Heart left ventricle (tissue), 16 donors: ENCODE measurements at regions not wholly inside any gene's neighbourhood (a gene's known extent, or its start where the extent isn't known, plus 50 kb on each side); places are given as distances from the start of the nearest gene placed in this dataset.

ENCODE experiments used
- ATAC-seq, 4 donors: fragments of 200-7000 bp; cut with Tn5 transposase; one replicate each; pipeline ENCODE4 v1.9.1; 2020 to 2022; ENCODE audit warnings: moderate library complexity in 4 of 4, mild to moderate bottlenecking in 3 of 4, moderate number of reproducible peaks in 1 of 4
- DNase-seq, 5 donors: peaks; one replicate each; pipeline ENCODE4 v3.0.0-alpha.2; 2020
- H3K27ac ChIP-seq, 12 donors: fragments of 200-600 bp; sonication (generic) in 4 of 12; one replicate each; pipeline versions ENCODE4 v1.5.0 to v1.8.0; 2016 to 2022; ENCODE audit warnings: mild to moderate bottlenecking in 2 of 12
- H3K27me3 ChIP-seq, 9 donors: fragments of 200-600 bp; sonication (generic) in 2 of 9; one replicate each; pipeline versions ENCODE4 v1.5.1 to v1.8.0; 2016 to 2022; ENCODE audit warnings: mild to moderate bottlenecking in 3 of 9
- H3K36me3 ChIP-seq, 9 donors: fragments of 200-600 bp; sonication (generic) in 2 of 9; one replicate each; pipeline versions ENCODE4 v1.5.0 to v1.8.0; 2018 to 2022; ENCODE audit warnings: mild to moderate bottlenecking in 2 of 9
- H3K4me1 ChIP-seq, 12 donors: fragments of 200-600 bp; sonication (generic) in 4 of 12; one replicate each; pipeline versions ENCODE4 v1.5.0 to v1.8.0; 2016 to 2022; ENCODE audit warnings: mild to moderate bottlenecking in 3 of 12
- H3K4me3 ChIP-seq, 12 donors: fragments of 200-600 bp; sonication (generic) in 4 of 12; one replicate each; pipeline versions ENCODE4 v1.5.0 to v1.8.0; 2017 to 2022; ENCODE audit warnings: mild to moderate bottlenecking in 9 of 12, moderate library complexity in 4 of 12
- H3K9me3 ChIP-seq, 12 donors: fragments of 200-600 bp; sonication (generic) in 4 of 12; one replicate each; pipeline versions ENCODE4 v1.5.0 to v1.8.0; 2016 to 2022; ENCODE audit warnings: mild to moderate bottlenecking in 1 of 12
- POLR2A ChIP-seq, 2 donors: fragments of 450-650 bp; IDR thresholded peaks; one replicate each; pipeline ENCODE4 v1.6.1; 2017; ENCODE audit warnings: antibody characterized with exemption in 2 of 2, mild to moderate bottlenecking in 2 of 2, moderate library complexity in 2 of 2
- WGBS, 4 donors: extraction: QIAGEN DNeasy Blood & Tissue Kit in 2 of 4; methylation state at CpG; one replicate each; pipeline versions ENCODE4 v1.1.5 to v1.1.7; 2013 to 2018; 5-methylcytosine and 5-hydroxymethylcytosine counted together
- intact Hi-C, 10 donors: fragments of 100-400 bp; cut with DNase I; formaldehyde crosslinking; loops; one replicate each; pipeline versions ENCODE4 v1.11.1 to v1.14.2; 2022
- TF ChIP-seq, protein P1 (sequence below), 12 donors: fragments of 200-600 bp; sonication (generic) in 4 of 12; IDR thresholded peaks; one replicate each; pipeline versions ENCODE4 v1.5.0 to v1.8.0; 2018 to 2022; ENCODE audit warnings: antibody characterized with exemption in 12 of 12, mild to moderate bottlenecking in 5 of 12
- donor health status: ischemic (EF 13 %, LVEDD 7.1; RV severe dilation, severe dysfunction).
- donor health status: healthy with polysubstance abuse.
- donor health status: DM: no; HTN: yes; CAD: no.
- donor health status: DM: no; HTN: no; CAD: no.
- donor health status: ischemic (EF 25% LVEDD 6.9; RV normal size, moderate dysfunction).
- donor health status: ischemic (EF 25% LVEDD 5.7; RV mildly dilated, moderate dysfunction).
- donor health status: healthy.
- donor health status: DM: yes; HTN: yes; CAD: no.
- donor health status: ischemic (EF 35%, LVEDD 5.7; RV mildly dilated, moderate dysfunction).
- donor health status: nonischemic (EF 11% LVEDD 7.7; RV severe dilation, severe dysfunction).
- donor health status: DM: yes; HTN: yes; CAD: no.
- donor health status: PGD.
- donor health status: ischemic (EF 29% LVEDD 5.4; RV normal size, mild dysfunction).
- donor health status: nonischemic (EF 23%, LVEDD 6.1; RV moderate dilation, normal function).

DNA sequence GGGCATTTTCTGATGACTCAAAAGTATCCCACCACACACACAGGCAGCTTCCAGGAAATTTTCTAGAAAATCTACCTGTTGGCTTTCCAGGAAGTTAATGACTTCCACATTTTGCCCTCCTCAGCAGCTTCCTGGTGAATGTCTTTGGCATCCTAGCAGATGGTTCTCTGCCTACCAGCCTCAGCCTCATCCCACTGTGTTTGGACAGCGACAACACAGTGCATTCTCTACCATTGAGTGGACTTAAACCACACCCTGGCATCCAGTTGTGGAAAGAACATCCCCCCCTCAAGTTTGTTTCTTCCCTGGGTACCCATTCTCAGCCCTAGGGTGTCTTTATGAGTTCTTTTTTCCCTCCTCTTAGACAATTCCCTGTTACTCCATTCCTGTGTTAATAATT lies 50.8 kb upstream of the GADL1 start:
- TF ChIP-seq, protein P1, sequence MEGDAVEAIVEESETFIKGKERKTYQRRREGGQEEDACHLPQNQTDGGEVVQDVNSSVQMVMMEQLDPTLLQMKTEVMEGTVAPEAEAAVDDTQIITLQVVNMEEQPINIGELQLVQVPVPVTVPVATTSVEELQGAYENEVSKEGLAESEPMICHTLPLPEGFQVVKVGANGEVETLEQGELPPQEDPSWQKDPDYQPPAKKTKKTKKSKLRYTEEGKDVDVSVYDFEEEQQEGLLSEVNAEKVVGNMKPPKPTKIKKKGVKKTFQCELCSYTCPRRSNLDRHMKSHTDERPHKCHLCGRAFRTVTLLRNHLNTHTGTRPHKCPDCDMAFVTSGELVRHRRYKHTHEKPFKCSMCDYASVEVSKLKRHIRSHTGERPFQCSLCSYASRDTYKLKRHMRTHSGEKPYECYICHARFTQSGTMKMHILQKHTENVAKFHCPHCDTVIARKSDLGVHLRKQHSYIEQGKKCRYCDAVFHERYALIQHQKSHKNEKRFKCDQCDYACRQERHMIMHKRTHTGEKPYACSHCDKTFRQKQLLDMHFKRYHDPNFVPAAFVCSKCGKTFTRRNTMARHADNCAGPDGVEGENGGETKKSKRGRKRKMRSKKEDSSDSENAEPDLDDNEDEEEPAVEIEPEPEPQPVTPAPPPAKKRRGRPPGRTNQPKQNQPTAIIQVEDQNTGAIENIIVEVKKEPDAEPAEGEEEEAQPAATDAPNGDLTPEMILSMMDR (IDR thresholded peaks at IDR 0.05), result no peak
- no peak for TF ChIP-seq POLR2A (IDR thresholded peaks at IDR 0.05)
- 94 to 96% (median 95%) methylated on average over 1 of the region's 1 CpG for WGBS, 4 donors
- no peak overlapping the region for H3K4me3 ChIP-seq
- peaks cover 0 to 6% (median 0%) of the 10 kb centered on the region in 12 donors for H3K9me3 ChIP-seq
- ATAC-seq, result no peak
- H3K27me3 ChIP-seq, result no peaks in the 10 kb centered on the region
- no peak for DNase-seq
- intact Hi-C loops, result no loop called here
- no peak overlapping the region for H3K27ac ChIP-seq
- no peaks in the 10 kb centered on the region for H3K4me1 ChIP-seq
- H3K36me3 ChIP-seq, result no peaks in the 10 kb centered on the region

DNA sequence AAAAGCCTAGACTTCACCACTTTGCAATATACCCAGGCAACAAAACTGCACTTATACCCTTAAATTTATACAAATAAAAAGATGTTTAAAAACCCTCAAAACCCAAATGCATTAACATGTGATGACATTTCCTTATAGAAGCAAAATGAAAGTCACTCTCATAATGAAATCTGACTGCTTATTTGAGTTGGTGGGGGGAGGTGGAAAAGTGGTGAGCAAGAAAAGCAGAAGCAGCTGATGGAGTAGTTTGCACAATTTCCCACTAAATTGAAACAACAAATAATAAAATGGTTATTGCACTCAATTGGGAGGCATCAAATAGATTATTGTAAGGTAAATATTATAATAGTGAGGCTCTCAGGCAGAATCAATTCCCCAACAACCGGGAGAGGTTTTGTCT lies 54.0 kb upstream of the GADL1 start:
- intact Hi-C loops, result no loop called here
- Histone ChIP-seq H3K4me1 (no peaks in the 10 kb centered on the region), H3K27ac (no peak overlapping the region), H3K9me3 (no peaks in the 10 kb centered on the region), H3K4me3 (no peak overlapping the region), H3K27me3 (no peaks in the 10 kb centered on the region), H3K36me3 (no peaks in the 10 kb centered on the region)
- no peak for TF ChIP-seq POLR2A (IDR thresholded peaks at IDR 0.05)
- TF ChIP-seq, protein P1 (IDR thresholded peaks at IDR 0.05), result no peak
- ATAC-seq (no peak), DNase-seq (no peak)
- 71 to 91% (median 82%) methylated on average over 1 of the region's 1 CpG for WGBS, 4 donors

DNA sequence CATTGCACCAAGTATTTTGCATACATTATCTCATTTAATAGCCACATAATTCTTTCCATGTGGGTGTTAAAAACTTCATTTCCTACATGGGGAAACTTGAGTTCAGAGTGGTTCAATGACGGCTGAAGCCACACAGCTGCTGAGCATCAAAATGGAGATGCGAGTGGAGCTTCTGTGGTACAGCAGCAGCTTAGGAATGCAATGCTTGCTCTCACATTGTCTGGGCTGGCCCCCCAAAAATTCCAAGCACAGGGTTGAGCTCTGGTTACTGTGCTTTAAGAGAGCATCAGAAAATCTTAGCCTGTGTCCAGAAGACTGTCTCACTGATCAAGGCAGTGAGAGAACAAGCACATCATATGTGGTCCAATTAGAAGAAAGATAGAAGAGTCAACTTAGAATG lies 57.4 kb upstream of the GADL1 start:
- no peaks in the 10 kb centered on the region for H3K4me1 ChIP-seq
- DNase-seq, result no peak
- intact Hi-C loops, result no loop called here
- no peaks in the 10 kb centered on the region for H3K27me3 ChIP-seq
- ATAC-seq, result no peak
- no peak overlapping the region for H3K4me3 ChIP-seq
- TF ChIP-seq, protein P1 (IDR thresholded peaks at IDR 0.05), result no peak
- no peak for TF ChIP-seq POLR2A (IDR thresholded peaks at IDR 0.05)
- 68 to 79% (median 73%) methylated on average over 2 of the region's 2 CpGs for WGBS, 4 donors
- no peaks in the 10 kb centered on the region for H3K9me3 ChIP-seq
- no peak overlapping the region for H3K27ac ChIP-seq
- no peaks in the 10 kb centered on the region for H3K36me3 ChIP-seq

DNA sequence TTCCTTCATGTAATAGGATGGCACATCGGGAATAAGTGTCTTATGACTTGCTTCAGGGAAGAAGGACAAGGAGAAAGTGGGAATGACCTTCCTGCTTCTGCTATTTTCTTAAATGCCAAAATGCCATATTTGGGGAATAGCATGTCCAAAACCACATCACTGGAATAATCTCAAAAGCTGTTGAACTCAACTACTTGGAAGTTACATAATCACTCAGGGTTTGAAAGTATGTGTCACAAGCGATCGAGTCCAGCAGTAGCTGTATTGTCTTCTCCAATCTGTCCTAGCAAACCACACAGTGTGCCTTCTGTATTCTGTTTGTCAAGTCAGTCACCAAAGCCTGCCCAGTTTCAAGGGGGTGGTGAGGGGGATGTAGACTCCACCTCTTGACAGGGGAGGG lies 58.3 kb upstream of the GADL1 start:
- intact Hi-C loops, result no loop called here
- 78 to 86% (median 81%) methylated on average over 3 of the region's 3 CpGs for WGBS, 4 donors
- DNase-seq (no peak), ATAC-seq (no peak)
- no peaks in the 10 kb centered on the region for H3K27me3 ChIP-seq
- TF ChIP-seq, protein P1 (IDR thresholded peaks at IDR 0.05), result no peak
- no peak for TF ChIP-seq POLR2A (IDR thresholded peaks at IDR 0.05)
- H3K4me1 ChIP-seq, result no peaks in the 10 kb centered on the region
- no peak overlapping the region for H3K4me3 ChIP-seq
- no peak overlapping the region for H3K27ac ChIP-seq
- peaks cover 0 to under 1% (median 0%) of the 10 kb centered on the region in 12 donors for H3K9me3 ChIP-seq
- no peaks in the 10 kb centered on the region for H3K36me3 ChIP-seq
